K562 (cell line): ENCODE measurements at regions not wholly inside any gene's neighbourhood (a gene's known extent, or its start where the extent isn't known, plus 50 kb on each side); places are given as distances from the start of the nearest gene placed in this dataset.

Experiments used
- CREB1 ChIP-seq, 2 experiments: sonication (generic) in 1 of 2; formaldehyde crosslinking in 1 of 2; IDR thresholded peaks; 2 replicates each; pipeline versions ENCODE4 v1.6.1 to v1.8.0; 2012 to 2022; ENCODE audit warnings: inconsistent platforms in 1 of 2, mild to moderate bottlenecking in 1 of 2, missing genetic modification reagents in 1 of 2, moderate library complexity in 1 of 2
- TEAD1 ChIP-seq, 2 experiments: fragments of 450-650 bp in 1 of 2; sonication (generic) in 1 of 2; formaldehyde crosslinking; IDR thresholded peaks; 2 replicates each; pipeline versions ENCODE4 v1.4.0 to v1.8.0; 2020 to 2022; ENCODE audit warnings: mild to moderate bottlenecking in 2 of 2, missing genetic modification reagents in 1 of 2
- TF ChIP-seq, protein P1 (sequence below), 3 experiments: IDR thresholded peaks in 2 of 3; conservative IDR thresholded peaks in 1 of 3; 2 replicates each; pipeline ENCODE4 v1.5.1; 2011 to 2012; ENCODE audit warnings: low read length in 3 of 3, mild to moderate bottlenecking in 3 of 3, control low read depth in 2 of 3, improper control_type of control experiment in 1 of 3, inconsistent platforms in 1 of 3, low read depth in 1 of 3, mixed read lengths in 1 of 3, moderate library complexity in 1 of 3; ENCODE audit not compliant: insufficient read depth in 2 of 3

DNA sequence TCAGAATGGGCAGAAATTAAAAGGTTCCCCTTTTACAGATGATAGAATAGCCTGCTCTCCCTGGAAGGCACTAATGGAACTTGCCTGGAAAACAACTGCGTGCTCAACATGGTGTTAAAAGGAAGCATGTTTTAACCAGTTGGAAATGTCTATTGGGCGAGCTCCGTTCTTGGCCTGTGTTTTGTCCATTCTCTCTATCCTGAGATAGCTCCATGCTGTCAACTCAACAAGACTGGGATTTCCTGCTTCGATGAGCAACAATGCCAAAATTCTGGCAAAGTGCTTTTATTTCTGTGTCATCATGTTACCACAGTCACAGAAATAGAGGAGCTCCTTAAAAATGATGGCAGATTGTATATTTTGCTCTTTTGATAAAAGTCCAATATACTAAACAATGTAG is 198.3 kb downstream of the PLK2 start:
- TF ChIP-seq CREB1 (IDR thresholded peaks at IDR 0.05) (no peak), CREB1 (CRISPR knock-in tag; IDR thresholded peaks at IDR 0.05) (no peak), TEAD1 (CRISPR knock-in tag; IDR thresholded peaks at IDR 0.05) (no peak)
- TF ChIP-seq, protein P1, sequence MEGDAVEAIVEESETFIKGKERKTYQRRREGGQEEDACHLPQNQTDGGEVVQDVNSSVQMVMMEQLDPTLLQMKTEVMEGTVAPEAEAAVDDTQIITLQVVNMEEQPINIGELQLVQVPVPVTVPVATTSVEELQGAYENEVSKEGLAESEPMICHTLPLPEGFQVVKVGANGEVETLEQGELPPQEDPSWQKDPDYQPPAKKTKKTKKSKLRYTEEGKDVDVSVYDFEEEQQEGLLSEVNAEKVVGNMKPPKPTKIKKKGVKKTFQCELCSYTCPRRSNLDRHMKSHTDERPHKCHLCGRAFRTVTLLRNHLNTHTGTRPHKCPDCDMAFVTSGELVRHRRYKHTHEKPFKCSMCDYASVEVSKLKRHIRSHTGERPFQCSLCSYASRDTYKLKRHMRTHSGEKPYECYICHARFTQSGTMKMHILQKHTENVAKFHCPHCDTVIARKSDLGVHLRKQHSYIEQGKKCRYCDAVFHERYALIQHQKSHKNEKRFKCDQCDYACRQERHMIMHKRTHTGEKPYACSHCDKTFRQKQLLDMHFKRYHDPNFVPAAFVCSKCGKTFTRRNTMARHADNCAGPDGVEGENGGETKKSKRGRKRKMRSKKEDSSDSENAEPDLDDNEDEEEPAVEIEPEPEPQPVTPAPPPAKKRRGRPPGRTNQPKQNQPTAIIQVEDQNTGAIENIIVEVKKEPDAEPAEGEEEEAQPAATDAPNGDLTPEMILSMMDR (IDR thresholded peaks at IDR 0.05 in 2 of 3, conservative IDR thresholded peaks at IDR 0.05 in 1 of 3; ENCODE audit: insufficient read depth in 2 of 3, low read depth in 1 of 3, low read length in 3 of 3), result no peak
